B cell (primary cell): ENCODE measurements at regions not wholly inside any gene's neighbourhood (a gene's known extent, or its start where the extent isn't known, plus 50 kb on each side); places are given as distances from the start of the nearest gene placed in this dataset.

Experiments used
- EZH2 ChIP-seq: IDR thresholded peaks from 2 replicates; pipeline ENCODE4 v1.6.1; 2012; ENCODE audit warnings: borderline replicate concordance, low read depth, mild to moderate bottlenecking, moderate library complexity, low read length; ENCODE audit not compliant: insufficient read depth, poor library complexity, severe bottlenecking
- TF ChIP-seq, protein P1 (sequence below): fragments of 200-600 bp; IDR thresholded peaks from one replicate; pipeline ENCODE4 v1.8.0; 2022; ENCODE audit warnings: antibody characterized with exemption, mild to moderate bottlenecking

DNA sequence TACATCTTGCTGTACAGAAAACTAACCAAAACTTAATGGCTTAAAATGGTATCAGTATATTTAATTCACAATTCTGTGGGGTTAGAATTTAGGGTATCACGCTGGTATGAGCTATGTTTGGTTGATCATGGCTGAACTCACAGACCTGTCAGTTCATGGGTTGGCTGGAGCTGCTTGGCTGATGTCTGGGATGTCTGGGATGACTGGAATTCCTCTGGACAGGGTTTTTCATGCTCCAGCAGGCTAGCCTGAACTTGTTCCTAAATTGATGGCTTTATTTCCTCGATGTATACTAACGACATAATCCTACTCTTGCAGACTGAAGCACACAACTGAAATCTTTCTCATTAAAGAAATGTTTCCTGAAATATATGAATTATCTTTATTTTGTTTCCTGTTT, 338.9 kb upstream of the GBE1 start:
- TF ChIP-seq, protein P1, sequence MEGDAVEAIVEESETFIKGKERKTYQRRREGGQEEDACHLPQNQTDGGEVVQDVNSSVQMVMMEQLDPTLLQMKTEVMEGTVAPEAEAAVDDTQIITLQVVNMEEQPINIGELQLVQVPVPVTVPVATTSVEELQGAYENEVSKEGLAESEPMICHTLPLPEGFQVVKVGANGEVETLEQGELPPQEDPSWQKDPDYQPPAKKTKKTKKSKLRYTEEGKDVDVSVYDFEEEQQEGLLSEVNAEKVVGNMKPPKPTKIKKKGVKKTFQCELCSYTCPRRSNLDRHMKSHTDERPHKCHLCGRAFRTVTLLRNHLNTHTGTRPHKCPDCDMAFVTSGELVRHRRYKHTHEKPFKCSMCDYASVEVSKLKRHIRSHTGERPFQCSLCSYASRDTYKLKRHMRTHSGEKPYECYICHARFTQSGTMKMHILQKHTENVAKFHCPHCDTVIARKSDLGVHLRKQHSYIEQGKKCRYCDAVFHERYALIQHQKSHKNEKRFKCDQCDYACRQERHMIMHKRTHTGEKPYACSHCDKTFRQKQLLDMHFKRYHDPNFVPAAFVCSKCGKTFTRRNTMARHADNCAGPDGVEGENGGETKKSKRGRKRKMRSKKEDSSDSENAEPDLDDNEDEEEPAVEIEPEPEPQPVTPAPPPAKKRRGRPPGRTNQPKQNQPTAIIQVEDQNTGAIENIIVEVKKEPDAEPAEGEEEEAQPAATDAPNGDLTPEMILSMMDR = no peak
- TF ChIP-seq EZH2 = no peak
